HFF-Myc (cell line): ENCODE measurements at regions not wholly inside any gene's neighbourhood (a gene's known extent, or its start where the extent isn't known, plus 50 kb on each side); places are given as distances from the start of the nearest gene placed in this dataset.

ENCODE experiments used
- DNase-seq: peaks from one replicate; pipeline ENCODE4 v3.0.0-alpha.2; 2011; ENCODE audit warnings: low read depth; ENCODE audit errors: extremely low read depth
- H3K4me3 ChIP-seq: replicated peaks from 2 replicates; pipeline ENCODE4 v1.5.1; 2011; ENCODE audit warnings: low read depth, mild to moderate bottlenecking, control low read depth, low read length
- TF ChIP-seq, protein P1 (sequence below): IDR thresholded peaks from 2 replicates; pipeline ENCODE4 v1.5.1; 2012; ENCODE audit warnings: mild to moderate bottlenecking, low read depth, low read length, control low read depth; ENCODE audit errors: missing control alignments

DNA sequence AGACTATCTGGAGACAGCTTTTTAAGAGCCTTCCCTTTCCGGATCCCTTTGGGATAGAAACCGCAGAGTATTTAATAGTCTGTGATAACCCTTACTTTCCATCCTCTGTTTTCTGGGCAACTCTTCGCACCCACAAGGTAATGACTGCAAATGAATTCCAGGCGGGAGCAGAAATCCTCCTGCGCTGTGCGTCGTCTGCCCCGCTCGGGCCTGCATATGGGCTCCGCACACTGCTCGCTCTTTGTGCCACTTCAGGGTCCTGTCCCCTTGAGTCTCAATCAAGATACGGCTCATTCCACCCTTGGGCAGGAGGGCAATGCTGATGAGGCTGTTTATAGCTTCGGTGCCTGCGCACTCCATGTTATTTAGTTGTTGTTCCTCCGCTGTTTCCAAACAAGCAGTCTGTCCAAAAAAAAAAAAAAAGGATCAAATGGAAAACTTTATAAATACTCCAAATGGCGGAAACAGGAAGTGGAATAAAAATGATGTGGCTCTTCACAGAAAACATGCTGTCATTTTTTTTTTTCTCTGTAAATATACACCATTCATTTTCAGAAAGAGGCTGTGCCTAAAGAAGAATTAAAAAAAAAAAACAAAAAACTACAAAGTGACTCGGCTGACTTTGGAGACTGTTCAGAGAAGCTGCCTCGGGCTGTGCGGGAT is 169.6 kb upstream of the GMDS start:
- TF ChIP-seq, protein P1, sequence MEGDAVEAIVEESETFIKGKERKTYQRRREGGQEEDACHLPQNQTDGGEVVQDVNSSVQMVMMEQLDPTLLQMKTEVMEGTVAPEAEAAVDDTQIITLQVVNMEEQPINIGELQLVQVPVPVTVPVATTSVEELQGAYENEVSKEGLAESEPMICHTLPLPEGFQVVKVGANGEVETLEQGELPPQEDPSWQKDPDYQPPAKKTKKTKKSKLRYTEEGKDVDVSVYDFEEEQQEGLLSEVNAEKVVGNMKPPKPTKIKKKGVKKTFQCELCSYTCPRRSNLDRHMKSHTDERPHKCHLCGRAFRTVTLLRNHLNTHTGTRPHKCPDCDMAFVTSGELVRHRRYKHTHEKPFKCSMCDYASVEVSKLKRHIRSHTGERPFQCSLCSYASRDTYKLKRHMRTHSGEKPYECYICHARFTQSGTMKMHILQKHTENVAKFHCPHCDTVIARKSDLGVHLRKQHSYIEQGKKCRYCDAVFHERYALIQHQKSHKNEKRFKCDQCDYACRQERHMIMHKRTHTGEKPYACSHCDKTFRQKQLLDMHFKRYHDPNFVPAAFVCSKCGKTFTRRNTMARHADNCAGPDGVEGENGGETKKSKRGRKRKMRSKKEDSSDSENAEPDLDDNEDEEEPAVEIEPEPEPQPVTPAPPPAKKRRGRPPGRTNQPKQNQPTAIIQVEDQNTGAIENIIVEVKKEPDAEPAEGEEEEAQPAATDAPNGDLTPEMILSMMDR, result no peak
- no peak for DNase-seq
- H3K4me3 ChIP-seq, result no peak overlapping the region

GRCh38 chr6:2412731-2413130 is 167.3 kb upstream of the GMDS start:
- TF ChIP-seq, protein P1, result no peak
- DNase-seq, result no peak
- no peak overlapping the region for H3K4me3 ChIP-seq

DNA sequence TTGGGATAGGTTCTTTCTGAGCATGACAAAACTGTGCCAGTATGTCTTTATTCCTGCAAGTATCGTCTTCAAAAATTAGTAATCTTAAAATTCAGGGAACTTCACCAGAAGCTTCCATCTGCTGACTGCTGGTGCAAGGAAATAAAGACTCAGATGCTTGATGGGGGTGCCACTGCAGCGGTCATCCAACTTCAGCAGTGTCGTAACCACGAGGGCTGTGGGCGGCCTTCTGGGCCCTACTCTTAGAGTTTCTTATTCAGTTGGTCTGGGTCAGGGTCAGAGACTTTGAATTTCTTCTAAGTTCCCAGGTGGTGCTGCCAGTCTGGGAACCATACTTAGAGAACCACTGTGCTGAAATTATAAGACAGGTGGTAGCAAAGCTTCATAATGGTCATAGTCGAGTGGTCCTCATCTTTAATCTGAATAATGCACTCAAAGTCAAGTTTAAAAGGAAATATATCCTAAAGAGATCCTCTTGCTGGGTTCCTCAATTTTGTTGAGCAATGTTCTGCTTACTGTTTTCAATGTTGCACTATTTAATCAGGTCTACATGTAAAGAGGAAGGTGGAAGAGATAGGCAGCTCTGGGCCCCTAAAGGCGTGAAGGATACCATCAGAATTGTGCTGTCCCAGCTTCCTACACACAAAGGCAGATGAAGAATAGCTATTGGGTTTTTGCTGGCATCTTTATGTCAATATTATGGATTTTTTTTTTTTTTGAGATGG is 165.4 kb upstream of the GMDS start:
- TF ChIP-seq, protein P1, result no peak
- no peak for DNase-seq
- H3K4me3 ChIP-seq, result no peak overlapping the region

GRCh38 chr6:2407525-2407924 is 162.1 kb upstream of the GMDS start:
- TF ChIP-seq, protein P1, result no peak
- no peak for DNase-seq

DNA sequence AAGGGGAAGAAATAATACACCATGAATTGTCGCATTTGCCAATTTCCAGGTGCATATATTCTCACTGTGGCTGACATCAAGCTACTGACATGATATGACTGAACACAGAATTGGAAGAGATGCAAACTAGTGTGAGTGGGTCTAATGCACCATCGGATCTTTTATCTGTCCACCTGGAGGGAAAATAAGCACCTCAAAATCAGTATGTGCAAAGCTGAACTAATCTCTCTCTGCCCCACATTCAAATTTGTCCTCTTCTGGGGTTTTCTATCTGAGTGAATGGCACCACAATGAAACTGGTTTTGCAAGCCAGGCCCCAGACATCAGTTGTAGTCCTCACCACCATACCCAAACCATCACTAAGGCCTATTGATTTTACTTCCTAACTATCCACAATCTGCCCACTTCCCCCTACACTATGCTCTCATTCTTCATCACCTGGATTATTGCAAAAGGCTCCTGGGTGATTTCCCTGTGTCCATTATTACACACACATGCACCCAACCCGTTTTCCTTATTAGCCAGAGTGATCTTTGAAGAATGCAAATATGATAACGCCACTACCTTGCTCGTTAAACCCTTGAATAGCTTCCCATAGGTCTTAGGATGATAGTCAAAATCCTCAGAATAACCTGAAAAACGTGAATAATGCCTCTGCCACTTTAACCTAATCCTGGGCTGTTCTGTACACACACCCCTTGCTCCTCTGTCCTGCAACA is 159.0 kb upstream of the GMDS start:
- H3K4me3 ChIP-seq, result no peak overlapping the region
- TF ChIP-seq, protein P1, result no peak

More at GRCh38 chr6:2407525-2407924, 162.1 kb upstream of the GMDS start:
- no peak overlapping the region for H3K4me3 ChIP-seq

DNA sequence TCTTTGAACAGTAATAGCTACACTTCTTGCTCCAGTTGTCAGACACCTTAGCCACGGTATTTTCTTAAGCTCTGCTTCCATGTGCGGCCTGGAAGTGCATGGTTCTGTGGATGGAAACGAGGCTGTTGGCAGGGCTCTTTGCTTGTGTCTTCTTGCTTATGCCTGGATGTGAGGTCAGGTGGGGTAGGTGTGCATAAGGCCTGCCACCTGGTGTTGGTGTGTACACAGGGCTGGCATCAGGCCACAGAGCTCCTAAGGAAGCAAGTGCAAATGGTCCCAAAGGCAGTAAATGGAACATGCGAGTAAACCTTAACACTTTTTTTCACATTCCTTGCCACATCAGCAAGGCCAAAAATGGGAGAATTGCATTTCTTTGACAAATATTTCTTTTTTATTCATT is 158.1 kb upstream of the GMDS start:
- TF ChIP-seq, protein P1, result no peak
- DNase-seq, result no peak
- no peak overlapping the region for H3K4me3 ChIP-seq

More for the DNA sequence above, 159.0 kb upstream of the GMDS start:
- no peak for DNase-seq
